ENCODE measurements at regions not wholly inside any gene's neighbourhood (a gene's known extent, or its start where the extent isn't known, plus 50 kb on each side); places are given as distances from the start of the nearest gene placed in this dataset.
"Not testable (repeated sequence)": the region's sequence is repeated elsewhere in the genome, so short reads cannot be mapped to it uniquely, and the experiment has no call there.

- DNase-seq, result no peak
Observed at GRCh38 chr7:153886506-153887441, 165.4 kb upstream of the DPP6 start.

- no peak for DNase-seq
Observed at GRCh38 chr7:153887749-153888569, 164.2 kb upstream of the DPP6 start.

GRCh38 chr7:153891990-153892389, 160.2 kb upstream of the DPP6 start:
- DNase-seq, result no peak

DNA sequence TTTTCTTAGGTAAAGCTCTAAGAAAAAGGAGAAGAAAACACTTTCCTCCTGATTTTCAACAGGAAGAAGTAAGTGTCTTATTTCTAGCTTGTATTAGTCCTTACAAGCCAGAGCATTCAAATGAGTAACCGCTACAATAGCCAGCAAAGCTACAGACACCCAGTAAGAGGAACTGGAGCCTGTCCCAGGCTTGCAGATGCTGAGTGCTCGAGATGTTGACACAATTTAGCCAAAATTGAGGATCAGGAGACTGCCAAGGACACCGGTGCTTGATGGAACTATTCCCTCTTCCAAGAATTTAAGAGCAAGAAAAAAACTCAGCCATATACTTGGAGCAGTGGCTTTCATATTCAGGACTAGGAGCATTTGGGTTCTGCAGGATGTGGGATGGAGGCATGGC, 149.3 kb upstream of the DPP6 start:
- DNase-seq, result no peak

GRCh38 chr7:153912211-153912610, 140.0 kb upstream of the DPP6 start:
- no peak for DNase-seq

- no peak for DNase-seq
Observed at GRCh38 chr7:153920126-153920525, 132.1 kb upstream of the DPP6 start.

DNA sequence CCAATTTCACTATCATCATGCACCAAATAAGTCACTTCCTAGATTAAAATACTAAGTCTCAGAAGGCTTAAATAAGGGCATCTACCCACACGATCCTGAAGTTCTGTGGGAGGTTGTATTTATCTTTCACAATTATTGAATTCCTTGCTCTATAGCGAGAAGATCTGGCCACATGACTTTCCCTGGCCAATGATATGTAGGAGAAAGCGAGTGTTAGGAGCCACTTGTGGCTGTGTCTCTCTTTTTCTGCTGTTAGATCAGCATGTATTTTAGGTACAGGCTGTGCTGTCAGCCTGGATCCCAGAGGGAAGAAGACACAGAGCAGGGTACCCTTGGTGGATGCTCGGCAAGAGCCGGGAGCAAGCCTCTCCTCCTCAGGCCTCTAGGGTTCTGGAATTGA, 131.3 kb upstream of the DPP6 start:
- no peak for DNase-seq

- DNase-seq, result no peak
Observed at GRCh38 chr7:153921408-153921807, 130.8 kb upstream of the DPP6 start.

- no peak for DNase-seq
Observed at GRCh38 chr7:153930696-153931095, 121.5 kb upstream of the DPP6 start.

DNA sequence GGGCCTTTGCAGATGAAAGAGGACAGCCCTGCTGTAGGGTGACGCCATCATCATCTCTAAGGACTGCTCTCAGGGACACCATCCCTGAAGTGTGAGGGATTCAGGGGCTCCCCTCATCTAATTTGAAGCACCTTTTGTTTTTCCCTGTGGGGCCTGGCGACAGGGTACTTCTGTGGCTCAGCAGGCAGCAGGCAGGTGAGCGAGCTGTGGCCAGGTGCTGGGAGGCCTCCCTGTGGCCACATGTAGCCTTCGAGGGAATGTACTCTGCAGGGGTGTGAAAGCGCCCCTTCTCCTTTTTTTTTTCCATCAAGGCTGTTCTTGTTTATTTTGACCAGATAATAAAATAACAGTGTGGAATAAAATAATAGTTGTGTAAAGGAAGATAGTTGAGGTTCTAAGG, 118.2 kb upstream of the DPP6 start:
- DNase-seq, result no peak

DNA sequence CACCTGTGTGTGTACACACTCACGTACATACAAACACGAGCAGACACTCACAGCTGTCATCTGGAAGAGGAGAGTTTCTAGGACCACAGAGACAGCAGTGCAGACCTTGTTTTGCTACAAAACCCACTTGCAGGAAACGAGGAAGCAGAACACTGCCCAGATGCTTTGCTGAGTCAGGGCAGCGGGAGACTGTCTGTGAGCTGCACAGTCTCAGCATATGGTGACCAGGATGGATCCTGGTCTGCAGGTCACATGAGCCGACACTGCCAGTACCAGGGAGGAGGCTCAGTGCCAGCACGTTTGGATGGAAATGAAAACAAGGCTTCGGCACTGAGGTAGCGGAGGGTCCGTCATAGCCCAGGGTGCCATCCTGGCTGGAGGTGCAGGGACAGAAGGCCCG, 117.6 kb upstream of the DPP6 start:
- no peak for DNase-seq

GRCh38 chr7:153935095-153935494, 117.1 kb upstream of the DPP6 start:
- DNase-seq, result no peak

DNA sequence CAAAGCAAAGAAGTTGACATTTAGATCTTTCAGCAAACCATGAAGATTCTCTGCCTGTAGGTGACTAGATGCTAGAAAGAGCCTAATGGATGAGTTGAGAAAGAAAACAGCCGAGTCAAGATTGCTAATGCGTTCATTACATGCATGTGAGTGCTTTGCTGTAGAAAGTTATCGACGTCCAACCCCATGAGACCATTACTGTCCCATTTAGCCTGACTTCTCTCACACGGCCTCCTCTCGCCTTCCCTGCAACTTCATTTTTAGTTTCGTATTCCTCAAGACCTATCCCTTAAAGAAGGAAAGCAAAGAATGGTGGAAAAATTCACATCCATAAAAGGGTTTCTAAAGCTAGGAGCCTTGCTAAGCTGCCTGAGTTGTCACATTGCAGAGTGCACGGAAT, 113.7 kb upstream of the DPP6 start:
- DNase-seq, result no peak

DNA sequence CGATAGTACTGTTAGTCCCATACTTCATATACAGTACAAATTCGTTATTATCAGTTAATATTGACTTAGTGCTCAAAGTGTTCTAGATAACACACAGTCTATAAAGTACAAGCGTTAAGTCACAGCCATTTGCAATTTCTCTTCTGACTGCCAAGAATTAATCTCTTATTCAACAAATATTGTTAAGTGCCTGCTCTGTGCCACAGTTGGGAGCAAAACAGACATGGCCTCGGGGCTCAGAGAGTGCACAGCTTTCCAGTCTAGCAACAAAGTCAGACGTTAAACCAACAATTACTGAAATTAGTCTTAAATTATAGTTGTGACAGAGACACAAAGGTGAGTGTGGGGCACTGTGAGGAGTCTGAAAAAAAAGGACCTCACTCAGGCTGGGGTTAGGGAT, 113.0 kb upstream of the DPP6 start:
- no peak for DNase-seq

- DNase-seq, result no peak
Observed at GRCh38 chr7:153939654-153940053, 112.5 kb upstream of the DPP6 start.

GRCh38 chr7:153941061-153941460, 111.1 kb upstream of the DPP6 start:
- no peak for DNase-seq

GRCh38 chr7:153942036-153942435, 110.2 kb upstream of the DPP6 start:
- DNase-seq, result no peak

DNA sequence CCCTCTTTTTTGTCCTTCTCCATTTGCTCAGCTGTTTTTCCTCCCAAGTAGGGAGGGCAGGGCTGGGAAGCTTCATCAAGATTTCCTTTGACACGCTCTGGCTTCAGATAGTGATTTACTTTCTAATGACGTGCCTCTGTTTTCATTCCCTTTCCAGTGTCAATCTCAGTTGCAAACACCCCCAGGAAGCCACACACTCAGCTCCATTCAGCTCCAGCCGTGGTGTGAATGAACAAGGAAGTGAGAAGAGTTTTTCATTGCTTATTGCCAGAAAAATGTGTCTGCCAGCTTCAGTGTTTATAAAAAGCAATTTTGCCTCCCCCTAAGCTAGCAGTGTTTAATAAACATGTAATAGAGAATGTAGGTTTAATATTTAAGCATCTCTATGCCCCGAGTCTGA, 108.7 kb upstream of the DPP6 start:
- DNase-seq, result no peak

DNA sequence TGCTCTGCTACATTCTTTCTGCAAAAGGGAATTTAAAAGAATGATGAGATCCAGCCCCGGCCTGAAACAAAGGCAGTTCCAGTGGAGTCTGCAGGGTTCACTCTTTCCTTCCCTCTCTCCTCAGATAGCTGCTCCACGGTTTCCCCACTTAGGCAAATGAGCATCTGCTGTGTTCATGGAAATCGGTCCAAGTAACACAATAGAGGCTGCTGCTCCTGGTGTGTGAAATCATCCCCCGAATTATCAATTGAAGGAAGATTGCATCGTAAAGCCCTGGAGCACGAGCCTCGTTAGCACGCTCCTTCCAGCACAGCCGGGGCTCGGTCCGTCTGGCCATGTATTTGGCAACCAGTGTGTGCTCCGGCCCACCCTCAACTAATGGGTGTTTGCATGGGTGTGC, 108.3 kb upstream of the DPP6 start:
- no peak for DNase-seq

DNA sequence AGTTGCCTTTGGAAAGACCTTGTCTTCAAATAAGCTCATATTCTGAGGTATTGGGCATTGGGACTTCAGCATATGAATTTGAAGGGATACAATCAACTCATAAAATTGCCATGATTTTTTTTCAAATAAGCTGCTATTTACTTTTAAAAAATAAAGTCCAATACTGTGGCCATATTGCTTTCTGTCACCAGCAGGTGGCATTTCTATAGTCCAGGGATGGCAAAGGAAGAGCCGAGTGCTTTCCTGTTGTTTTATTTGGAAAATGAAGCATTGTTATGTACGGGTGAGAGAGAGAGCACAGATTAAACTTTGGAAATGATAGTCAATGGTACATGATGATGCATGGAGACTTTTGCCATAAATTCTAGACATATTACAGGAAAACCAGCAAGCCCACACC, 104.1 kb upstream of the DPP6 start:
- DNase-seq, result no peak

DNA sequence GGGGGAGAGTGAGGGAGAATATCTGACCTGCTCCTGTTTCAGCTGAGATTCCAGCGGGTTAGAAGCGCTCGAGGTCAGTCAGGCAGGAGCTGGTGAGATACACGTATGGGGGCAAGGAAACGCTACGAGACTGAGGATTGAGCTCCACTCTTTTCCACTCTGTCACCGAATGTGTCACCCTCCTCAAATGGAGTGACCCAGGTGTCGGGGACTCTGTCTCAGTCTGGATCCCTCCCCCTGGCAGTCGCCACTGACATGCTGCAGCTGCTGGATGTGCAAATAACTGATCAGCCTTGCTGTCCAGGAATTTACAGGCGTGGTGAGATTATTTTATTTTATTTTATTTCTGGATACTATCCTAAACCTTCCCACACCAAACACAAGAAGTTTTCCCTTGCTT, 100.9 kb upstream of the DPP6 start:
- no peak for DNase-seq

GRCh38 chr7:153954477-153954876, 97.7 kb upstream of the DPP6 start:
- no peak for DNase-seq

DNA sequence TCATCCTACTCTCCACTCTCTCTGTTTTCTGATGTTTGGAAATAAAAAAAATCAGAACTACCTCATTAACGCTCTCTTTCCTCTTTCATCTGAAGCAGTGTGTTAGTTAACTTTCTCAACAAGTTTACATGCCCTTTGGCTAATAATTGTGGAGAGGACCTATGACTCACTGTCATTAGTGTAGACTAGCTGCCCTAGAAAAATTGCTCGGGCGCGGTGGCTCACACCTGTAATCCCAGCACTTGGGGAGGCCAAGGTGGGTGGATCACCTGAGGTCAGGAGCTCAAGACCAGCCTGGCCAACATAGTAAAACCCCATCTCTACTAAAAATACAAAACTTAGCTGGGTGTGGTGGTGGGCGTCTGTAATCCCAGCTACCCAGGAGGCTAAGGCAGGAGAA, 94.5 kb upstream of the DPP6 start:
- not testable (repeated sequence) for DNase-seq

- DNase-seq, result not testable (repeated sequence)
Observed at GRCh38 chr7:153958381-153958780, 93.8 kb upstream of the DPP6 start.

All from inflammatory macrophage (primary cell).